ENCODE measurements at regions not wholly inside any gene's neighbourhood (a gene's known extent, or its start where the extent isn't known, plus 50 kb on each side); places are given as distances from the start of the nearest gene placed in this dataset.
A peak's percentile ranks its signal among the peaks of the same experiment; 100 is the strongest.

DNA sequence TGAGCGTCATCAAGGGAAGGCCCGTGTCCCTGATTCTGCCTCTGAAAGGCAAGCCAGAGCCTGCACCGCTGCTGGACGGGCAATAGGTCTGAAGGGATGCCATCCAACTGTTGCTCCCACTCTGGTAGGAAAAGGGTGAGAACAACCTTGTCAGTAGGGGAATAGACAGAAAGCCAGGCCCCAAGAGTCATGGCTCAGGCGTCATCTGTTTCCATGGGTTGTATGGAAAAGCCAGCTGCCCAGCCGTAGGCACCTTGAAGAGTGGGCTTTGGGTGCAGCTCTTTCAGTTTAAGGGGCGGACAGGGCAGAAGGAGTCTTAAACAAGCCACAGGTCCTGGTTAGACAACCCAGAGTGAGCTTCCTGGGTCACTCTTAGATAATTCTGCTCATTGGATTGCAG is 66.5 kb downstream of the RNF6 start:
- no peak for ATAC-seq
- no peak for DNase-seq

DNA sequence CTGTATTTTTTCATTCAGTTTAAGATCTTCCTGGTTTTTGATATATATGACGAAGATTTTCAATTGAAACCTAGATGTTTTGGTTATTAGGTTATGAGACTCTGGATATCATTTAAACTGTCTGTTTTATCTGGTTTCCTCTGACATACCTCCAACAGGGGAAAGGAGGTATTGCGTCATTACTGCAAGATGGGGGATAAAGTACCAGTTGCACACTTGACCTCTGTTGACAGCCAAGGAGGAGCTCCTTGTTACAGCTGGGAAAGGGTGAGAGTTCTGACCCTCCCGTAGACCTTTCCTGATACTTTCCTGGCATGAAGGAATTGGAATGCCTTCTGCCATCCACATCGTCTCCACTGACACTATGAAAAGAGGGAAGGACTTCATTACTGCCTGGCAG is 82.0 kb upstream of the SHISA2 start:
- ATAC-seq (no peak), DNase-seq (no peak)

DNA sequence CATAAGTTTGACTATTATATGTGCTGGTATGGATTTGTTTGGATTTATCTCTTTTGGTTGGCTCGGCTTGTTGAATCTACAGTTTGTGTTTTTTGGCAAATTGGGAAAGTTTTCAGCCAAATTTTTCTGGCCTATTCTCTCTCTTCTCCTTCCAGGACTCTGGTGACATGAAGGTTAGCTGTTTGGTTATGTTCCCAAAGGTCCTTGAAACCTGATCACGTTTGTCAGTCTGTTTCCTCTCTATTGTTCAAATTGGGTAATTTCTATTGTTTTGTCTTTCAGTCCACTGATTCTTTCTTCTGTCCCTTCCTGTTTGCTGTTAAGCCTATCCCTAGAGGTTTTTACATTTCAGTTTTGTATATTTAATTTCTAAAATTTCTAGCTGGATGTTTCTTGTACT is 81.5 kb upstream of the SHISA2 start:
- ATAC-seq: no peak
- no peak for DNase-seq

DNA sequence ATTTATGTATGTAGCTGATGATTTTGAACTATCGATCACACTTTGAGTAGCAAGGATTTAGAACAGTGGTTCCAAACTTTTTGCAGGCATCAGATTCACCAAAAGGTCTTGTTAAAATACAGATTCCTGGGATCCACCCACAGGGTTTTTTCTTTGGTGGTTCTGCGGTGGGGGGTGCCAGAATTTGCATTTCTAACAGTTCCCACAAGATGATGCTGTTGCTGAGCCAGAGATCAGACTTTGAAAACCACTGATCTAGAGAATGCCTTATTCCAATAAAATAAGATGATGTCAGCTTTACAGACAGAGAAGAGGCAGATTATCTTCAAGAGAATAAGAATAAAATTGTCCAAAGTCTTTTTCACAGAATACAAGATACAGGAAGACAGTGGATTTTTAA is 80.9 kb upstream of the SHISA2 start:
- DNase-seq: peak; percentile 3
- ATAC-seq: no peak

DNA sequence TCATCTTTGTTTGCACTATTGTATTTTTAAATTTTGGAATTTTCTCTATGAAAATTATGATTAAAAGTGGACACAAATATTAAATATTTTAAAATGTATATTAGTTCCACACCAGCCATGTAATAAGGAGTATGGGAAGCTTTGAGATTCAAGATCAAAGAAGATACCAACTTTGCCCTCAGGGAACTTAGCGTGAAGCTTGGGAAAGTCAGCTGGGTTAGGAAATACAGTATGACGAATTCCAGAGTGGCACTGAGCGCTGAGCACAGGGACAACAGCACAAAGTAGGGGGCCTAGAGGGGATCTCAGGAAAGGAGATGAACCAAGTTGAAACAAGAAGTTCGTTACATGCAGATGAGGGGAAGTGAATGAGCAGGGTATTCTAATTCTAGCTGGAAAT is 76.9 kb upstream of the SHISA2 start:
- DNase-seq: no peak
- ATAC-seq: no peak

DNA sequence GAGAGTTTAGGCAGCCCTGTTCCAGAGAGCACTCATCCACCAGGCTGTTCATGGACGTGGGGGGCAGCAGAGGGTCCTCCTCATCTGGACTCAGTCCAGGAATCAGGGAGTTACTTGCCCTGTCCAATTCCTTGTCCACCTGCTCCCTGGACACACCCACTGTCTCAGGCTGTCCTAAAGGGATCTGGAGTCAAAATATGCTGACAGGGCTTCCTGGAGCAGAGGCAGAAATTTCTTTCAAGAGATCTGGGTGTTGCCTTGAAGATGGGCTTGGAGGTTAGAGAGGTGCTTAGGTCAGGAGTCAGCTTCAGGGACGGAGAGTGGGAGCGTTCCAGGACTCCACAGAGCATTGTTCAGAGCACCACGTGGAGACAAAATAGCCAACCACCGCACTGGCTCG is 65.8 kb upstream of the SHISA2 start:
- no peak for DNase-seq
- no peak for ATAC-seq

DNA sequence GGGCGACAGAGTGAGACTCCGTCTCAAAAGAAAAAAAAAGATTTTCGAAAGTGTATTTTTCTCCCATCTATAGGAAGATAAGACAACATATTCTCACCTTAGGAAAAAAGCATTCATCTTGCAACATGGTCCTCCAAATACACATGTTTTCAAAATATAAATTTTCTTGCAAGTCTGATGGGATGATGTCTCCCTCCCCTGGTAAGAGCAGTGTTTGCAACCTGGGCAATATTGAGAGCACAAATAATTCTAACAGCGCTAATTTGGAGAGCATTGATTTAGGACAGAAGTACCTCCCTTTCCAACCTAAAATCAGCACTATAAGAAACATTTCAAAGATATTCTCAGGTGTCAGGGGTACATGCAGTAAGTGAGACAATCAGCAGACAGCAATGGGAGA is 61.0 kb upstream of the SHISA2 start:
- no peak for ATAC-seq

DNA sequence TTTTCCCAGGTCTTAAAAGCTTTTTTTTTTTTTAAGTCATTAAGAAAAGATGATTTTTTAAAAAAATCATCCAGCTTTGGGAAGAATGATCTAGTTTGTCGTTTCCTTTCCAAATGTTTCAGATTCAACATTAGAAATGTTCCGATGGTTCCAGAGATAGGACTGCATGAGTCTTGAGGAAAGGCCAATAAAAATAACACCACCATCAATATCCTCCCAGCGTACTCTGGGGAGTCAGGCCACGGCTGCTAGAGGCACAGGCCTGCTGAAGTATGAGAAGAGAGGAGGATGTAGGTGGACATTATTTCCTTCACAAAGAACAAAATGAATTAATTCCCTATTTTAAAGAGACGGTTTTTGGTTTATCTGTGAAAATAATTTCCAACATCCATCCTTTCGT is 60.0 kb upstream of the SHISA2 start:
- no peak for ATAC-seq
- DNase-seq: no peak

More for the DNA sequence above, 61.0 kb upstream of the SHISA2 start:
- DNase-seq: no peak

Data from stimulated activated naive CD8-positive, alpha-beta T cell treated with anti-CD3 and anti-CD28 coated beads, Interleukin-15, Interleukin-2, amounts not matched to agents 100 U/mL and 50 U/mL, for 24 hours (primary cell).